SKM-1 (cell line): ENCODE measurements at regions not wholly inside any gene's neighbourhood (a gene's known extent, or its start where the extent isn't known, plus 50 kb on each side); places are given as distances from the start of the nearest gene placed in this dataset.

Experiments used
- DNase-seq: peaks from one replicate; lab custom pipeline; 2025; ENCODE audit not compliant: unreplicated experiment; lab: John Stamatoyannopoulos, UW

DNA sequence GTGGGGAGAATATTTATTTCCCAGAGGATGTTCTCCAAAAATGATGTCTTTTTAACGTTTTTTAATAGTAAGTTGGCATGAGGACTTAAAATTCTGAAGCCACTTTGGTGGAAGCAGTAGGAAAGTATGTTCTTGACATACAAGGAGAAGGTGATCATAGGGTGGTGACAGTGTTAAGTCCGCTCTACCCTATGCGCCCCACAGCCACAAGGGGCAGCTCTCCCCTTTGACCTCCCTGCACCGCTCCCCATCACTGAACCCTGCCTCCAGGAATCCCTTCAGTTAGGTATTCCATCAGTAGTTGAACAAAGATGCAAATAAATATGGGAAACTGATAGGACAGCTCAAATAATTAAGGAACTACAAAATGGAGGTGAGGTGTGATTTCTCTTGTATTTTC, 111.4 kb downstream of the PLEKHG1 start:
- no peak for DNase-seq

DNA sequence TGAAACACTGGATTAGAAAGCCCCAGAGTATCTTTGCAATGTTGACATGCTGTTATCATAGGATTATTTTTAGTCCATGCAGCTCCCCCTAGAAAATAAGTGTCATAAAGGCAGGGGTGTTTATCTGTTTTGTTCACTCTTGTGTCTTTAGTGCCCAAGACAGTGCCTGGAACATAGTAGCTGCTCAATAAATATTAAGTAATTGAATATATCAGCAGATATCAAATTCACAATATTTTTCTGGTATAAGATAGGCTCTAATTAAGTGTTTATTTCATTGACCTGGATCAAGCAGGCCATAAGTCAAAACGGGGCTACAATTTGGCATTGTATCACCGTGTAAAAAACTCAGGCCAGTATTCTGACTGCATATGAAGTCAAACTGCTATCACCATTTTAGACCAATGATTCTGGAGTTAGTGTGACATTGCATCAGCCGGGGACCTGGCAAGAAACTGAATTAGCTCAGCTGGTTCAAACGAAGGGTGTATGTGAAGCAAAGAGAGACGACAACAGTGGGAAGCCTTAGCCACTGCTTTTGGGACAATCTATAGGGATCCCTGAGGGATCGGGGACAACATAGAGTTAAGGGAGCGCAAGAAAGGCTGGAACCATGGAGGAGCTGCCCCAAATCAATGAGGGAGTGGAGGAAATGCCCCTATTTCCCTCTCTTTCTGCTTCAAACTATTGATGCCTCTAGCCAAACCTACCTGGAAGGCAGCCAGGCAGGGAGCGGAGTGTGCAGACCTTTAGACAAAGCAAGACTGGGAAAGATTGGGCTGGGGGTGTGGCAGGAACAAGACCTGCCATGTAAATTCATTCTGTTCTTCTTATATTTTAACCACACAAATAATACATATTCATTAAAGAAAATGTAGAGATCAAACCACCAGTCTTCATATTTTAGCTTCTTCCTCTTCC, 112.2 kb downstream of the PLEKHG1 start:
- no peak for DNase-seq

DNA sequence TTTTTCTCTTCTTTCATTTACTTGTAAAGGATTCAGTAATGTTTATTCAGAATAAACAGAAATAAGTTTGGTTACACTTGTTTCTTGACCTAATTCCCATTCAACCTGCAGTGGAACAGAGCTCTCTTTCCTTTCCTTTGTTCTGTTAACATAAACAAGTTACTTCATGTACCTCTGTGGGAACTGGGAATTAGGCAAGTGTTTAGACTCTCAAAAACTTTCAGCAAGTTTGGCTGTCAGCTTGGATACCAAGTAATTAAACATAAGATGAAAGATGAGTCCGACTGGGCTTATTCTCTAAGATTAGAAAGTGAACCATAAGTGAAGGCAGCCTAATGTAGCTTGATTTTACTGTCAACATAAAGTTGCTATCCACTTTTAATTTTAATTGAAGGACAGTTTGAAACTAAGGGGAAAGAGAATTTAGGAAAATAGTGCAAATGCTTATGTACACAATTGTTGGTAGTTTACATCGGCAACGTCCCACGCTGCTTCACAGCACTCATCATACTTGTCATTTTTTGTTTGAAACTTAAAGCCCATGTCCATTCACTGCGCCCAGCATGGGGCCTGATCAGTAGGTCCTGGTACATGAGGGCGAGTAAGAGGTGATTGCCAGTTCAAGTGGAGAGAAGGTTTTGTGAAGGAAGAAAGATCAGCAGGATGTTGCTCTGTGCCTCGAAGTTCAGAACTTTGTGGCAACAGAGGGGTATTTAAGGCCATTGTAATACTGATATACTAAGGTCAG, 113.0 kb downstream of the PLEKHG1 start:
- no peak for DNase-seq

DNA sequence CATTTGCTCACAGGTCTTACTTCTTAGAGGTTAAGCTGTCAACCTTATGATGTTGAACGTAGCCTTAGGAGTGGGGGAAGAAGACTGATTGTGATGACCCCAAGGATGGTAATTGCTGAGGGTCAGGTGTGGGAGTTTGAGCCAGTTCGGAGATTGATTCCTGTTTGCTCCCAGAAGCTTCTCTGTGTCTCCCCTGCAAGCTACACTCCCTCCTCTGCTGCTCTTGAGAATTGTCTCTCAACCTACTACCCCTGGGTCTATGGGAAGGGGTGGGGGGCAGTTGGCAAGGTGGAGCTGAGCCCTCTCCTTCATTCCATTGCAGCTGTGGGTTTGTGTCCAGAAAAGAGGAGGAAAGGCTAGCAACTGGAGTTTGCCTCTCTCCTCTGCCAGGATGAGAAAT, 113.8 kb downstream of the PLEKHG1 start:
- no peak for DNase-seq

DNA sequence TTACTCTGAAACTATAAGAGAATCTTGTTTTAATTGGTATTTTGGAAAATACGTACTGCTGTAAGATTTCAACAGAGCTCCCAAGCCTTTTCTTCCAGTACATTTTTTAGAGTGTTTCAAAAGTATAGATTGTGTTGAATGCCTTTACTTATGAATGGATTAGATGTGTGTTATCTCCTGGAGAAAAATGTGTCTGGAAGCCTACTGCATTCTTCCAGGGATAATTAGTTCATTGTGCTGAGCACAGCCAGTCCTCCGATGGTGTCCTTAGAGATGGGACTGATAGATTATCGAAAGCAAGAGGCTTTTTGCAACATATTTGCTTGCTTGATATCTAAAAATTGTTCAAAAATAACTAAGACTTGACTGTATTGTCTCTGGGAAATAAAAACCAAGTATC, 114.2 kb downstream of the PLEKHG1 start:
- no peak for DNase-seq

DNA sequence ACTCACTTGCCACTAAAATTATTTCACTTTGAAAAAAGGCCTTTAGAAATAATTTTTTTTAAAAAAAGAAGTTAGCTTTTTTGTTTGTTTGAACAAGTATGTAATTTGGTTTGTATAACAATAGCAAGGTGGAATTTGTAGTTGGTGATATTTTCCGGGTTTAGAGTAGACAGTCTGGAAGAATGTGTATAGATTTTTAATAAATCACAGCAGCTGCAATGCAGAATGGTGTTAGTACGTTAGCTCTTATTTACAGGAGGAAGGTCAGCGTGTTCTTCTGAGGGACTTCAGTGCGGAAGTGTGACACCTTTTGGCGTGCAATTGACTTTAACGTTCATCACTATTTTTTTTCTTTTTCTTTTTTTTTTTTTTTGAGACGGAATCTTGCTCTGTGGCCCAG, 115.4 kb downstream of the PLEKHG1 start:
- DNase-seq = no peak

DNA sequence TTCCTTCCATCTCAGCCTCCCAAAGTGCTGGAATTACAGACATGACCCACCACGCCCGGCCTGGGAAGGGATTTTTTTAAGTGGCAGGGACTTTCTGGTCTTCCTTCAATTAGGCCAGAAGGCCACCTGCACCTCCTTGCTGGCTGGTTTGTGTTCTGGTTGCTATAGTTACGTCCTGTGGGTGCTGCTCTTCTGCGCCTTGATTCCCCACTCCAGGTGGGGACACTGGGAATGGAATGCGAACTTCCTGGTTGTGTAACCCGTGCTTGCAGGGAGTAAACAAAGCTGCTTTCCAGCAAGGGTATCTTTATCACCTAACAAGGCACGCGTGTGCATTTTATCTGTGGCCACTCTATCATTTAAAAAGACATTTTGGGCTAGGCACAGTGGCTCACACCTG, 117.7 kb downstream of the PLEKHG1 start:
- DNase-seq = no peak

DNA sequence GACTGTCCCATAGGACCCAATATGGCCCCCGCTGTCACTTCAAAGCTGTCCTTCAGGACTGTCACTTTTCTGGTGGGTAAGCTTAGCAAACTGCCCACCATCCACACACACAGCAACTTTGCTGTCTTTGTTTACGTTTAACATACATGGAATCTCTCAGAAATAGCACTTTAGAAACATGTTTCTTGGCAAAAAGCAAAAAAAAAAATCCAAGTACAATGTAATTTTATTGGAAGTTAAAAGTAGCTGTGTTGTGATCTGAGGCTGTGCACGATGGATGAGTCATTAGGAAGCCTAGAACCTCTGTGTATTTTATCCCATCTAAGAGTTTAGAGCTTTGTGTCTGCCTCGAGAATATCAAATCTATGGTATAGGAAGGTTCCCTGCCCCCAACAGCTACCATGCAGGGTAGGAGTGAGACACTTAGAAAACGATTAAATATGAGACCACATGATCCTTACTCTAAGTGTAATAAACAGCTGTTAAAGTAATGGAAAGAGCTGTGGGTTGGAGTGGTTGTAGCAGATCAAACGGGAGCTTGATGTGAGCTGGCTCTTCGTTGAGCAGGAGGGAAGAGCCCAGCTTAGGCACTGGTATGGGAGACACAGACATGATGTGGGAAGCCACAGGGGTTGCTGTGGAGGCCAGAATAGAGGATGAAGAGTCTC, 119.5 kb downstream of the PLEKHG1 start:
- DNase-seq = no peak

DNA sequence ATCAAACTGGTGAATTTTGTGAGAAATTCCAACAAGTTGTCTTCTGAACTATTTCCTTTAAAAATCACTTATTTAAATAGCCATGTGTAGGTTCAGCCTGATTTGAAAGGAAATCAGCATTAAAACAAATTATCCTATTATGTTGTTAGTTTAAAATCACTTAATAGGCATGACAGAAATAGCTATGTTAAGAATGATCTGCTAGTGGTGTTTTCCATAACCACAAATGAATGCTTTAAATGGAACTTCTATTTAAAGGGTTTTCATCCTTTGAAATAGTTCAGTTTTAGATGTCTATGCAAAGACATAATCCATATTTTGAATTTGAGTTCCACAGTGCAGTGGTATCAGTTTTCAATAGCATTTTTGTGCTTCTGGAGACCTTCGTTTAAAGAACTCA, 120.1 kb downstream of the PLEKHG1 start:
- DNase-seq = no peak

DNA sequence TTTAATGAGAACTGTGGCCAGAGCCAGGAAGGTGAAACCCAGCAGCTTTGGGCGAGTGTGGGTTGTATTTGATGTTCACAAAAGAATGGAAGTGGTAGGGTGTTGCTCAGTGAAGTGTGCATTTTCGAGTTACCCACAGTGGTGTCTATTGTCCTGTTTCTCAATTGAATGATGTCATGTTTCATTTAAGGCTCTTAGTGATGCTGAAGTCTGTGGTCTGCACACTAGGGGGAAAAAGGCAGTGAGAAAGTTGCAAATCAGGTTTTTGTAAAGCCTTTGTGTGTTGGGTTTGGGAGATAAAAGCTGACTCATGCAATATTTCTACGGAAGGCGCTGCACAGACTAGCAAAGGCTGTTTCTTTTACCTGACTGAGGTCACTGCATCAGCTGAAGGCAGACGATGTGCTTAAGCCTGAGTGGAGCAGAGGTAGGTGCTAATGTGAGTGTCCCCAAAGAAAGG, 121.1 kb downstream of the PLEKHG1 start:
- no peak for DNase-seq

DNA sequence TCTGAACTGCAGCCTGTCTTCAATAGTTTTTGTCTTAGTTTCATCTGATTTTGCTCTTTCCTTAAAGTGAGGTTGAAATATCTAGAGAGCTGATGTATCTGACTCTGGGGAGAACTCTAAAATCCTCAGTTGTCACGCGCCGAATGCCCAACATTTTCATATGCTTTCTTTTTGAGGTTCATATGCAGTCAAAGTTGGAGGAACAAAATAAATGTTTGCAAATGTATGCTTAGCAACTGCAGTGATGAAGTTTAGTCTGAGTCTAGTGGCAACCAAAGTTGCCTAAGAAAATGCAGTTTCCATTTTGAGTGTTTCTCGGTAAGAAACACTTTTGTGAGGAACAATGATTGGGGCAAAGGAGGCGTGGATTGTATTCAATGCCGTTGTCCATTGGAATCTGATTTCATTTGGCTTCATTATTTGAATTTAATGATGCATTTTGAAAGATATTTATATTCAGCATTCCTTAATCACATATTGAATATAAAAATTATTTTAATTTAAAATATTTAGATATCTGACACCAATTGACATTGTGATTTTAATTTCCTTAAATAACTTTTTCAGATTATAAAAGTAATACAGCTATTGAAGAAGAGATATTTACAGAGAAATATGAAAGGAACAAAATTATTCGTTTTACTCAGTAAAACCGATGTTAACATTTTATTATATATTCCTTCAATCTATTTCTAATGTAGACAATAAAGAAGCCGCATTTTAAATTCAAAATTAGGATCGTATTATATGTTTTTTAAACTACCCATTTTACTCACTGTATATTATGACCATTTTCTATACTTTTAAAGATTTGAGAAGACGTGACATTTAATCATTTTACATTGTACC, 122.0 kb downstream of the PLEKHG1 start:
- no peak for DNase-seq

DNA sequence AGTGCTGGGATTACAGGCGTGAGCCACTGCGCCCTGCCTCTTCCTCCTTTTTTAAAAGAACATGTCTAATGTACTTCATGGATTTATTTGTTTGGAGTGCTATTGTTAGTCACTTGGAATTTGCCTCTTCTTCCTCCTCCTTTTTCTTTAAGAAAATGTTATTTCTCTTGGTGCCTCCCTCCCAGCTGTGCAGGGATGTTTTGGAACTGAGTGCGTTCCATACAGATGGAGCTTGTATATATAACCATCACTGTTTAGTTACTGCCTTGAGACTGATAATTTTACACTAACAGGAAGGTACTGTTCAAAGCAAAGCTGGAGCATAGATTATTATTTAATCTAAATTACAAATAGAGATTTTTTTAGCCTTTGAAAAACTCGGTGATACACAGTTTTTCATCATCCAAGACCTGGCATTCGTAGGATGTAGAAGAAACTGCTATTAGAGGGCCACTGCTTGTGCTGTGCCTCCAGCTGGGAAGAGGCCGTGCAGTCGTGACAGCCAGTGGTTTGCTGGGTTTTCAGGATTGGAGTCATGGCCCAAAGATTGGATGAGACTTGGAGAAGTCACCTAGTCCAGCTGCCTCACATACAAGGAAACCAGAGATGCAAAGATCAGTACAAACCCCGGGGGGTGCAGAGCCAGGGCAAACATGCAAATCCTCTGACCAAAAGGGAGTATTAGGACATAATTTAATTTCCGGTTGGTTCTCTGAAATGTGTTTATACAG, 123.1 kb downstream of the PLEKHG1 start:
- DNase-seq = no peak

DNA sequence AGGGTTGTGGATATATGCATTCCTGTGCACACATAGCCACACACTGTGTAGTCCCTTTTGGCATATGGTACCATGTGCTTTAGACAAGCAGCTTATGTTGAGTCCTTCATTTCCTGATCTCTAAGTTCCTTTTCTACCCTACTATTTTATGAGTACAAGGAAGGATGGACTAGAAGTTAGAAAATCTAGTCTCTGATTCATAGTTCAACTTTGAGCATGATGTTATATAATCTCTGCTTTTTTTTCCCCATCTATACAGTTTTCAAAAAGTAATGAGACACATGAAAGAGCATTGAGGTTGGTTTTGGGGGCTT, 123.6 kb downstream of the PLEKHG1 start:
- no peak for DNase-seq

DNA sequence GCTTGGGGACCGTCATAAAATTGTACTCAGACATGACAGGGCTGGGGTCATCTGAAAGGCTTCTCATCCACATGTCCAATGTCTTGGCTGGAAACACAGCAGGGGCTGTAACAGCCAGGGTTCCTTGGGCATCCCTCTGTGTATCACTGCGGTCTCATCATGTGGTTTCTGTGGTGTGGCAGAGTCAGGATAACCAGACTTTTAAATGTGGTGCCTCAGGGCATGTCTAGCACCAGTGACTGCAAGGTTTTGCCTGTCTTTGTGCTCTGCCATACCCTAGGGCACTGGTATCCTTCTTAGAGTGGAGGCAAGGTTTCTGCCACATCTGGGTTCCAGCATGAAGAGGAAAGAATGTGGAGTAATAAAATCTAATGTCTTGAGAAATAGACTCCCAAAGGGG, 124.2 kb downstream of the PLEKHG1 start:
- no peak for DNase-seq

DNA sequence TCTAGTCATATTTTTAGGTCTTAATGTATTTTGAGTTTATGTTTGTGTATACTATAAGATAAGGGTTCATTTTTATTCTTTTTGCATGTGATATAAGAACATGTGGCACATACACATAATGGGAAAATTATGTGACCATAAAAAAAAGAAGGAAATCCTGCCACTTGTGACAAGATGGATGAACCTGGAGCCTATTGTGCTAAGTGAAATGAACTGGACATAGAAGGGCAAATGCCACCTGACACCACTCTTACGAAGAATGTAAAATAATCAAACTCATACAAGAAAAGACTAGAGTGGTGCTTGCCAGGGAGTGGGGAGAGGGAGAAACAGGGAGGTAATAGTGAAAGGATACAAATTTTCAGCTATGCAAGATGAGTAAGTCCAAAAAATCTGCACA, 126.1 kb downstream of the PLEKHG1 start:
- DNase-seq = no peak

DNA sequence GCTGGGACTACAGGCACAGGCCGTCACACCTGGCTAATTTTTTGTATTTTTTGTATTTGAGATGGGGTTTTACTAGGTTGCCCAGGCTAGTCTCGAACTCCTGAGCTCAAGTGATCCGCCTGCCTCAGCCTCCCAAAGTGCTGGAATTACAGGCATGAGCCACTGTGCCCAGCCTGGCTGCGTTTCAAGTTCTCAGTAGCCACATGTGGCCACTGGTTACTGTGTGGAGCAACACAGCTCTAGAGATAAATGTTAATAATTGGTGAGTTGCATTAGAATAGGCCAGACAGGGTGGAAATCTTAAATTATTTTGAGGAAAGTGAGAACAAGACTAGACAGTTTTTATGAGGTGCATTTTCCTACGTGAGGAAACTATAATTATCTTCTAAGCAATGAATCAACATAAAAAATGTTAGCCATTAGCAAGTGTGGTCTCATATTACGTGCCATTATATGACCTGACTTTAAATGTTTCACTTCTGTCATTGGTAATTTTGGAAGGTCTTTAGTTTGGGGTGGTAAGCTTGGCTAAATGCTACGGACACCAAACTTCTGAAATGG, 129.6 kb downstream of the PLEKHG1 start:
- DNase-seq = no peak

DNA sequence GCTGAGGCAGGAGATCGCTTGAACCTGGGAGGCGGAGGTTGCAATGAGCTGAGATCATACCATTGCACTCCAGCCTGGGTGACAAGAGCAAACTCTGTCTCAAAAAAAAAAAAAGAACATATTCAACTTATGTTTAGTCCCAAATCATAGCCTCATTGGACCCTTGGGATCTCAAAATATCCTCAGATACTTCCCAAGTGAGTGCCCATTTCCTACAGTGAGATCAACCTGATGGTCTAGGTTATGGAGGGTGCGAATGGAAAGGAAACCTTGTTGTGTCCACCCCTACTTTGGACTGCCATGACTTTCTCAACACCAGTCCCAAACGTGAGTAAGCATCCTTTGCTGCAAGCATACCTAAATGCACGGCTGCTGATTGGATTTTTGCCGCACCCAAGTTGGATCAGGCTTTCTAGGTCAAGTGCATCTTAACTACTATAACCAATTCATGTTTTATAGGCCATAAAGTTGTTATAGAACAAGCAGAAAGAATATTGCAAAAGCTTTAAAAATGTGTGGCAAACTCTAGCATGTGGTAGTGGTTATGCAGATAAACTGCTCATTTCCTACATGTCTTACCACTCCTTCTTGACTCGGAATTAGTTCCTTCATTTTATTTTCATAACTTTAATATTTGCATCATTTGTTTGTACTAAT, 131.2 kb downstream of the PLEKHG1 start:
- DNase-seq = no peak

DNA sequence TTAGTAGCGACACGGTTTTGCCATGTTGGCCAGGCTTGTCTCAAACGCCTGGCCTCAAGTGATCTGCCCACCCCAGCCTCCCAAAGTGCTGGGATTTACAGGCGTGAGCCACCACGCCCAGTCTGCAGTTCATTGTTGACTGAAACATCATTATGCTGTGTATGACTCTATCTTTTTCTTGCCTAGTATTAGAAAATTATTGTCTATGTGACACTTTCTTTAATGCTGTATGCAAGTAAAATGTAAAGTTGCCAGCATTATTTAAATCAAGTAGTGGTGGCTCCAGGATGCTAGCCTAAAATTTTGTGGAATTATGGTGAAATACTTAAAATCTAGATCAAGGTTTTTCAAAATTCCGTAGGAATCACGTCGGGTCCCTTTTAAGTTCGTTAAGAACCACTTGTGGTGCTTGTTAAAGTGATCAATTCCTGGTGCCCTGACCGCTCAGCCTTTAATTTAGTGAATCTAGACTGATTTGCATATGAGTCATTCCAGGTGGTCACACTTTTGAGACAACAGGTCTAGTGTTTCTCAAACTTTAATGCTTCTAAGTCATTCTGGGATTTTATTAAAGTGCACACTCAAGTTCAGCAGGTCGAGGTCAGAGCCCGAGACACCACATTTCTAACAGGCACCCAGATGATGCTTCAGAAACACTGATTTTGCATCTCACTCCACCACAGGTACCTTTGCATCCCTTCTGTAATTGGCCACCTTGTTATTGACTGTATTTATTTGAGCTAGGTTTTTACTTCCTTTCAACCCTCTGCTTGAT, 132.6 kb upstream of the MTHFD1L start:
- DNase-seq = no peak

DNA sequence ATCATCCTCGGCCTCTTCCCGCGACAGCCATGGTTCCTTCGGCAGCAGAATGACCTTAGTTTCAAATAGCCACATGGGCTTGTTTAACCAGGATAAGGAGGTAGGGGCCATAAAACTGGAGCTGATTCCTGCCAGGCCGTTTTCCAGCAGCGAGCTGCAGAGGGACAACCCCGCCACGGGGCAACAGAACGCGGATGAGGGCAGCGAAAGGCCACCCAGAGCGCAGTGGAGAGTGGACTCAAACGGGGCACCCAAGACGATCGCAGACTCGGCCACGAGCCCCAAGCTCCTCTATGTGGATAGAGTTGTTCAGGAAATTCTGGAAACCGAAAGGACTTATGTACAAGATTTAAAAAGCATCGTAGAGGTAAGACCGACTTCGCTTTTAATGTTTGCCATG, 131.8 kb upstream of the MTHFD1L start:
- no peak for DNase-seq
